ENCODE measurements at regions not wholly inside any gene's neighbourhood (a gene's known extent, or its start where the extent isn't known, plus 50 kb on each side); places are given as distances from the start of the nearest gene placed in this dataset.

- DNase-seq = no peak
These were observed 54.6 kb upstream of the PARM1 start for GRCh38 chr4:74878323-74878722.

GRCh38 chr4:74875451-74875850 is 57.5 kb upstream of the PARM1 start:
- DNase-seq = no peak

GRCh38 chr4:74874753-74875367 is 58.1 kb upstream of the PARM1 start:
- peak in 31 of 58 donors; percentile 0 to 81 (median 13) for DNase-seq

- no peak for DNase-seq
These were observed 59.2 kb upstream of the PARM1 start for GRCh38 chr4:74873545-74874301.

GRCh38 chr4:74858921-74859562 is 64.7 kb upstream of the BTC start:
- DNase-seq = no peak

GRCh38 chr4:74855879-74856278 is 61.6 kb upstream of the BTC start:
- DNase-seq = no peak

- no peak for DNase-seq
These were observed 54.5 kb upstream of the BTC start for GRCh38 chr4:74848774-74849173.

GRCh38 chr4:74845834-74846233 is 51.5 kb upstream of the BTC start:
- no peak for DNase-seq
